GM23338 (cell line): ENCODE measurements at regions not wholly inside any gene's neighbourhood (a gene's known extent, or its start where the extent isn't known, plus 50 kb on each side); places are given as distances from the start of the nearest gene placed in this dataset.

Source experiments
- ATAC-seq: fragments of 200-7000 bp; cut with Tn5 transposase; 3 replicates; pipeline ENCODE4 v1.9.1; 2020
- DNase-seq: peaks from one replicate; pipeline ENCODE4 v3.0.0-alpha.2; 2015; ENCODE audit warnings: low spot score
- H2AFZ ChIP-seq: fragments of 200-600 bp; sonication (generic); 2 replicates; pipeline ENCODE4 v1.8.0; 2016; ENCODE audit warnings: antibody characterized with exemption, mild to moderate bottlenecking, moderate library complexity
- H3F3A ChIP-seq: fragments of 200-600 bp; sonication (generic); replicated peaks from 2 replicates; pipeline ENCODE4 v1.8.0; 2017; ENCODE audit warnings: antibody characterized with exemption, mixed run types, low read depth
- H3K27ac ChIP-seq: fragments of 200-600 bp; sonication (generic); 2 replicates; pipeline ENCODE4 v1.6.1; 2016; ENCODE audit warnings: low read depth
- H3K27me3 ChIP-seq: fragments of 200-600 bp; sonication (generic); 2 replicates; pipeline ENCODE4 v1.8.0; 2016; ENCODE audit warnings: mild to moderate bottlenecking, mixed run types, moderate library complexity; ENCODE audit not compliant: insufficient read depth
- H3K36me3 ChIP-seq: fragments of 200-600 bp; sonication (generic); 2 replicates; pipeline ENCODE4 v1.8.0; 2016; ENCODE audit warnings: mild to moderate bottlenecking; ENCODE audit not compliant: insufficient read depth
- H3K4me1 ChIP-seq: fragments of 200-600 bp; sonication (generic); 2 replicates; pipeline ENCODE4 v1.8.0; 2016; ENCODE audit warnings: mild to moderate bottlenecking, moderate library complexity; ENCODE audit not compliant: insufficient read depth
- H3K4me2 ChIP-seq: fragments of 200-600 bp; sonication (generic); 2 replicates; pipeline ENCODE4 v1.7.1; 2017; ENCODE audit warnings: mixed run types
- H3K4me3 ChIP-seq: fragments of 200-600 bp; sonication (generic); 2 replicates; pipeline ENCODE4 v1.6.1; 2016; ENCODE audit warnings: mixed run types
- H3K79me2 ChIP-seq: fragments of 200-600 bp; sonication (generic); replicated peaks from 2 replicates; pipeline ENCODE4 v1.8.0; 2017; ENCODE audit warnings: mild to moderate bottlenecking; ENCODE audit not compliant: insufficient read depth
- H3K9me2 ChIP-seq: fragments of 200-600 bp; sonication (generic); 2 replicates; pipeline ENCODE4 v1.8.0; 2017; ENCODE audit not compliant: insufficient read depth
- H4K20me1 ChIP-seq: fragments of 200-600 bp; sonication (generic); replicated peaks from 2 replicates; pipeline ENCODE4 v1.8.0; 2017; ENCODE audit warnings: mild to moderate bottlenecking; ENCODE audit not compliant: insufficient read depth
- H3K27ac Mint-ChIP-seq: 2 replicates; pipeline ENCODE4 v1.8.0; 2020; ENCODE audit warnings: inconsistent platforms, mild to moderate bottlenecking, moderate library complexity, mixed read lengths
- H3K27me3 Mint-ChIP-seq: 3 replicates; pipeline ENCODE4 v1.8.0; 2022; ENCODE audit warnings: low read depth, mild to moderate bottlenecking, moderate library complexity, mixed read lengths, inconsistent platforms; ENCODE audit not compliant: insufficient read depth, poor library complexity
- H3K36me3 Mint-ChIP-seq: 3 replicates; pipeline ENCODE4 v1.8.0; 2021; ENCODE audit warnings: low read depth, mild to moderate bottlenecking, inconsistent platforms, moderate library complexity, mixed read lengths
- H3K4me1 Mint-ChIP-seq: 3 replicates; pipeline ENCODE4 v1.8.0; 2020; ENCODE audit warnings: mild to moderate bottlenecking, inconsistent platforms, mixed read lengths
- H3K4me3 Mint-ChIP-seq: 3 replicates; pipeline ENCODE4 v1.8.0; 2021; ENCODE audit warnings: moderate library complexity, mild to moderate bottlenecking, inconsistent platforms, mixed read lengths
- H3K9me3 Mint-ChIP-seq: 3 replicates; pipeline ENCODE4 v1.8.0; 2020; ENCODE audit warnings: moderate library complexity, mild to moderate bottlenecking, inconsistent platforms, mixed read lengths
- EZH2 ChIP-seq: fragments of 200-600 bp; sonication (generic); IDR thresholded peaks from one replicate; pipeline ENCODE4 v1.8.0; 2017; ENCODE audit warnings: antibody characterized with exemption, mild to moderate bottlenecking, low read depth; ENCODE audit not compliant: unreplicated experiment
- EZH2phosphoT487 ChIP-seq: fragments of 200-600 bp; sonication (generic); IDR thresholded peaks from one replicate; pipeline ENCODE4 v1.8.1; 2018; ENCODE audit warnings: antibody characterized with exemption; ENCODE audit not compliant: unreplicated experiment
- POLR2AphosphoS5 ChIP-seq: IDR thresholded peaks from 2 replicates; pipeline ENCODE4 v1.6.1; 2016; ENCODE audit warnings: antibody characterized with exemption, low read depth
- STAT1 ChIP-seq: IDR thresholded peaks from one replicate; pipeline ENCODE4 v1.6.1; 2016; ENCODE audit warnings: antibody characterized with exemption; ENCODE audit not compliant: unreplicated experiment
- ZNF114 ChIP-seq: fragments of 250-450 bp; sonication (Bioruptor Pico); IDR thresholded peaks from 2 replicates; pipeline ENCODE4 v1.5.0; 2020; ENCODE audit warnings: mild to moderate bottlenecking, moderate library complexity
- TF ChIP-seq, protein P1 (sequence below), 2 experiments: fragments of 200-600 bp in 1 of 2; sonication (generic) in 1 of 2; conservative IDR thresholded peaks; 2 replicates each; pipeline versions ENCODE4 v1.5.1 to v1.6.1; 2016 to 2017; ENCODE audit warnings: antibody characterized with exemption in 2 of 2, low read depth in 2 of 2, mild to moderate bottlenecking in 2 of 2, moderate library complexity in 1 of 2
- TF ChIP-seq, protein P2 (sequence below): IDR thresholded peaks from one replicate; pipeline ENCODE4 v1.6.1; 2018; ENCODE audit warnings: antibody characterized with exemption; ENCODE audit not compliant: unreplicated experiment
- TF ChIP-seq, protein P3 (sequence below): fragments of 250-450 bp; sonication (Bioruptor Pico); IDR thresholded peaks from 2 replicates; pipeline ENCODE4 v1.5.0; 2020; ENCODE audit warnings: mild to moderate bottlenecking, moderate library complexity

- TF ChIP-seq POLR2AphosphoS5 (no peak), STAT1 (no peak), EZH2 (no peak), ZNF114 (CRISPR knock-in tag) (no peak), EZH2phosphoT487 (no peak)
- TF ChIP-seq, protein P1, sequence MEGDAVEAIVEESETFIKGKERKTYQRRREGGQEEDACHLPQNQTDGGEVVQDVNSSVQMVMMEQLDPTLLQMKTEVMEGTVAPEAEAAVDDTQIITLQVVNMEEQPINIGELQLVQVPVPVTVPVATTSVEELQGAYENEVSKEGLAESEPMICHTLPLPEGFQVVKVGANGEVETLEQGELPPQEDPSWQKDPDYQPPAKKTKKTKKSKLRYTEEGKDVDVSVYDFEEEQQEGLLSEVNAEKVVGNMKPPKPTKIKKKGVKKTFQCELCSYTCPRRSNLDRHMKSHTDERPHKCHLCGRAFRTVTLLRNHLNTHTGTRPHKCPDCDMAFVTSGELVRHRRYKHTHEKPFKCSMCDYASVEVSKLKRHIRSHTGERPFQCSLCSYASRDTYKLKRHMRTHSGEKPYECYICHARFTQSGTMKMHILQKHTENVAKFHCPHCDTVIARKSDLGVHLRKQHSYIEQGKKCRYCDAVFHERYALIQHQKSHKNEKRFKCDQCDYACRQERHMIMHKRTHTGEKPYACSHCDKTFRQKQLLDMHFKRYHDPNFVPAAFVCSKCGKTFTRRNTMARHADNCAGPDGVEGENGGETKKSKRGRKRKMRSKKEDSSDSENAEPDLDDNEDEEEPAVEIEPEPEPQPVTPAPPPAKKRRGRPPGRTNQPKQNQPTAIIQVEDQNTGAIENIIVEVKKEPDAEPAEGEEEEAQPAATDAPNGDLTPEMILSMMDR (conservative IDR thresholded peaks at IDR 0.05; ENCODE audit: low read depth in 2 of 2): peak; percentile 53 to 80
- TF ChIP-seq, protein P2, sequence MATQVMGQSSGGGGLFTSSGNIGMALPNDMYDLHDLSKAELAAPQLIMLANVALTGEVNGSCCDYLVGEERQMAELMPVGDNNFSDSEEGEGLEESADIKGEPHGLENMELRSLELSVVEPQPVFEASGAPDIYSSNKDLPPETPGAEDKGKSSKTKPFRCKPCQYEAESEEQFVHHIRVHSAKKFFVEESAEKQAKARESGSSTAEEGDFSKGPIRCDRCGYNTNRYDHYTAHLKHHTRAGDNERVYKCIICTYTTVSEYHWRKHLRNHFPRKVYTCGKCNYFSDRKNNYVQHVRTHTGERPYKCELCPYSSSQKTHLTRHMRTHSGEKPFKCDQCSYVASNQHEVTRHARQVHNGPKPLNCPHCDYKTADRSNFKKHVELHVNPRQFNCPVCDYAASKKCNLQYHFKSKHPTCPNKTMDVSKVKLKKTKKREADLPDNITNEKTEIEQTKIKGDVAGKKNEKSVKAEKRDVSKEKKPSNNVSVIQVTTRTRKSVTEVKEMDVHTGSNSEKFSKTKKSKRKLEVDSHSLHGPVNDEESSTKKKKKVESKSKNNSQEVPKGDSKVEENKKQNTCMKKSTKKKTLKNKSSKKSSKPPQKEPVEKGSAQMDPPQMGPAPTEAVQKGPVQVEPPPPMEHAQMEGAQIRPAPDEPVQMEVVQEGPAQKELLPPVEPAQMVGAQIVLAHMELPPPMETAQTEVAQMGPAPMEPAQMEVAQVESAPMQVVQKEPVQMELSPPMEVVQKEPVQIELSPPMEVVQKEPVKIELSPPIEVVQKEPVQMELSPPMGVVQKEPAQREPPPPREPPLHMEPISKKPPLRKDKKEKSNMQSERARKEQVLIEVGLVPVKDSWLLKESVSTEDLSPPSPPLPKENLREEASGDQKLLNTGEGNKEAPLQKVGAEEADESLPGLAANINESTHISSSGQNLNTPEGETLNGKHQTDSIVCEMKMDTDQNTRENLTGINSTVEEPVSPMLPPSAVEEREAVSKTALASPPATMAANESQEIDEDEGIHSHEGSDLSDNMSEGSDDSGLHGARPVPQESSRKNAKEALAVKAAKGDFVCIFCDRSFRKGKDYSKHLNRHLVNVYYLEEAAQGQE: no peak
- TF ChIP-seq, protein P3, sequence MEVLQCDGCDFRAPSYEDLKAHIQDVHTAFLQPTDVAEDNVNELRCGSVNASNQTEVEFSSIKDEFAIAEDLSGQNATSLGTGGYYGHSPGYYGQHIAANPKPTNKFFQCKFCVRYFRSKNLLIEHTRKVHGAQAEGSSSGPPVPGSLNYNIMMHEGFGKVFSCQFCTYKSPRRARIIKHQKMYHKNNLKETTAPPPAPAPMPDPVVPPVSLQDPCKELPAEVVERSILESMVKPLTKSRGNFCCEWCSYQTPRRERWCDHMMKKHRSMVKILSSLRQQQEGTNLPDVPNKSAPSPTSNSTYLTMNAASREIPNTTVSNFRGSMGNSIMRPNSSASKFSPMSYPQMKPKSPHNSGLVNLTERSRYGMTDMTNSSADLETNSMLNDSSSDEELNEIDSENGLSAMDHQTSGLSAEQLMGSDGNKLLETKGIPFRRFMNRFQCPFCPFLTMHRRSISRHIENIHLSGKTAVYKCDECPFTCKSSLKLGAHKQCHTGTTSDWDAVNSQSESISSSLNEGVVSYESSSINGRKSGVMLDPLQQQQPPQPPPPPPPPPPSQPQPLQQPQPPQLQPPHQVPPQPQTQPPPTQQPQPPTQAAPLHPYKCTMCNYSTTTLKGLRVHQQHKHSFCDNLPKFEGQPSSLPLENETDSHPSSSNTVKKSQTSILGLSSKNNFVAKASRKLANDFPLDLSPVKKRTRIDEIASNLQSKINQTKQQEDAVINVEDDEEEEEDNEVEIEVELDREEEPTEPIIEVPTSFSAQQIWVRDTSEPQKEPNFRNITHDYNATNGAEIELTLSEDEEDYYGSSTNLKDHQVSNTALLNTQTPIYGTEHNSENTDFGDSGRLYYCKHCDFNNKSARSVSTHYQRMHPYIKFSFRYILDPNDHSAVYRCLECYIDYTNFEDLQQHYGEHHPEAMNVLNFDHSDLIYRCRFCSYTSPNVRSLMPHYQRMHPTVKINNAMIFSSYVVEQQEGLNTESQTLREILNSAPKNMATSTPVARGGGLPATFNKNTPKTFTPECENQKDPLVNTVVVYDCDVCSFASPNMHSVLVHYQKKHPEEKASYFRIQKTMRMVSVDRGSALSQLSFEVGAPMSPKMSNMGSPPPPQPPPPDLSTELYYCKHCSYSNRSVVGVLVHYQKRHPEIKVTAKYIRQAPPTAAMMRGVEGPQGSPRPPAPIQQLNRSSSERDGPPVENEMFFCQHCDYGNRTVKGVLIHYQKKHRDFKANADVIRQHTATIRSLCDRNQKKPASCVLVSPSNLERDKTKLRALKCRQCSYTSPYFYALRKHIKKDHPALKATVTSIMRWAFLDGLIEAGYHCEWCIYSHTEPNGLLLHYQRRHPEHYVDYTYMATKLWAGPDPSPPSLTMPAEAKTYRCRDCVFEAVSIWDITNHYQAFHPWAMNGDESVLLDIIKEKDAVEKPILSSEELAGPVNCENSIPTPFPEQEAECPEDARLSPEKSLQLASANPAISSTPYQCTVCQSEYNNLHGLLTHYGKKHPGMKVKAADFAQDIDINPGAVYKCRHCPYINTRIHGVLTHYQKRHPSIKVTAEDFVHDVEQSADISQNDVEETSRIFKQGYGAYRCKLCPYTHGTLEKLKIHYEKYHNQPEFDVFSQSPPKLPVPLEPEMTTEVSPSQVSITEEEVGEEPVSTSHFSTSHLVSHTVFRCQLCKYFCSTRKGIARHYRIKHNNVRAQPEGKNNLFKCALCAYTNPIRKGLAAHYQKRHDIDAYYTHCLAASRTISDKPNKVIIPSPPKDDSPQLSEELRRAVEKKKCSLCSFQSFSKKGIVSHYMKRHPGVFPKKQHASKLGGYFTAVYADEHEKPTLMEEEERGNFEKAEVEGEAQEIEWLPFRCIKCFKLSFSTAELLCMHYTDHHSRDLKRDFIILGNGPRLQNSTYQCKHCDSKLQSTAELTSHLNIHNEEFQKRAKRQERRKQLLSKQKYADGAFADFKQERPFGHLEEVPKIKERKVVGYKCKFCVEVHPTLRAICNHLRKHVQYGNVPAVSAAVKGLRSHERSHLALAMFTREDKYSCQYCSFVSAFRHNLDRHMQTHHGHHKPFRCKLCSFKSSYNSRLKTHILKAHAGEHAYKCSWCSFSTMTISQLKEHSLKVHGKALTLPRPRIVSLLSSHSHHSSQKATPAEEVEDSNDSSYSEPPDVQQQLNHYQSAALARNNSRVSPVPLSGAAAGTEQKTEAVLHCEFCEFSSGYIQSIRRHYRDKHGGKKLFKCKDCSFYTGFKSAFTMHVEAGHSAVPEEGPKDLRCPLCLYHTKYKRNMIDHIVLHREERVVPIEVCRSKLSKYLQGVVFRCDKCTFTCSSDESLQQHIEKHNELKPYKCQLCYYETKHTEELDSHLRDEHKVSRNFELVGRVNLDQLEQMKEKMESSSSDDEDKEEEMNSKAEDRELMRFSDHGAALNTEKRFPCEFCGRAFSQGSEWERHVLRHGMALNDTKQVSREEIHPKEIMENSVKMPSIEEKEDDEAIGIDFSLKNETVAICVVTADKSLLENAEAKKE (CRISPR knock-in tag): no peak
Observed at GRCh38 chr7:113289140-113289740, 170.9 kb upstream of the SMIM30 start.

More at GRCh38 chr7:113289140-113289740, 170.9 kb upstream of the SMIM30 start:
- no peaks in the 10 kb centered on the region for H3F3A ChIP-seq
- no peak overlapping the region for H3K4me3 Mint-ChIP-seq
- H3K27me3 ChIP-seq: no peaks in the 10 kb centered on the region
- no peaks in the 10 kb centered on the region for H3K79me2 ChIP-seq
- DNase-seq (peak; percentile 57), ATAC-seq (peak; percentile 92)
- no peaks in the 10 kb centered on the region for H3K27me3 Mint-ChIP-seq
- H3K9me3 Mint-ChIP-seq: no peaks in the 10 kb centered on the region; the same call in 2 of the 3 replicates
- H3K4me2 ChIP-seq: no peak overlapping the region
- H3K27ac ChIP-seq: no peak overlapping the region
- H3K36me3 Mint-ChIP-seq: no peaks in the 10 kb centered on the region
- H3K4me1 Mint-ChIP-seq: no peaks in the 10 kb centered on the region
- H4K20me1 ChIP-seq: no peaks in the 10 kb centered on the region
- no peak overlapping the region for H3K27ac Mint-ChIP-seq
- no peaks in the 10 kb centered on the region for H3K36me3 ChIP-seq
- no peaks in the 10 kb centered on the region for H3K9me2 ChIP-seq
- H3K4me3 ChIP-seq: no peak overlapping the region
- H2AFZ ChIP-seq: no peak overlapping the region
- H3K4me1 ChIP-seq: no peaks in the 10 kb centered on the region
